Adrenal gland (tissue), 9 donors: ENCODE measurements at regions not wholly inside any gene's neighbourhood (a gene's known extent, or its start where the extent isn't known, plus 50 kb on each side); places are given as distances from the start of the nearest gene placed in this dataset.

Experiments used
- DNase-seq, 7 donors: peaks; one replicate each; pipeline ENCODE4 v3.0.0-alpha.2; 2019 to 2020
- H3K27ac ChIP-seq, 5 donors: fragments of 200-600 bp; sonication (generic) in 4 of 5; 1 replicate in 3 of 5; 2 replicates in 2 of 5; pipeline versions ENCODE4 v1.5.1 to v1.8.0; 2016 to 2020; ENCODE audit warnings: mild to moderate bottlenecking in 1 of 5
- H3K27me3 ChIP-seq: fragments of 200-600 bp; 2 replicates; pipeline ENCODE4 v1.8.0; 2021
- H3K36me3 ChIP-seq, 2 donors: fragments of 200-600 bp; replicated peaks in 1 of 2; 1 replicate in 1 of 2; 2 replicates in 1 of 2; pipeline versions ENCODE4 v1.5.1 to v1.8.0; 2018 to 2022
- H3K4me1 ChIP-seq, 2 donors: fragments of 200-600 bp; replicated peaks in 1 of 2; 1 replicate in 1 of 2; 2 replicates in 1 of 2; pipeline versions ENCODE4 v1.5.1 to v1.8.0; 2018 to 2021
- H3K4me3 ChIP-seq, 4 donors: fragments of 200-600 bp; sonication (generic) in 3 of 4; one replicate each; pipeline ENCODE4 v1.5.1; 2016 to 2018
- H3K9me3 ChIP-seq, 3 donors: fragments of 200-600 bp; sonication (generic) in 1 of 3; replicated peaks in 1 of 3; 1 replicate in 2 of 3; 2 replicates in 1 of 3; pipeline versions ENCODE4 v1.5.1 to v1.8.0; 2016 to 2021
- POLR2A ChIP-seq, 2 donors: fragments of 450-650 bp; IDR thresholded peaks; one replicate each; pipeline ENCODE4 v1.6.1; 2017; ENCODE audit warnings: antibody characterized with exemption in 2 of 2, mild to moderate bottlenecking in 2 of 2, moderate library complexity in 1 of 2
- WGBS, 4 donors: extraction: QIAGEN DNeasy Blood & Tissue Kit in 2 of 4; methylation state at CpG; one replicate each; pipeline versions ENCODE4 v1.1.5 to v1.1.7; 2013 to 2017; 5-methylcytosine and 5-hydroxymethylcytosine counted together
- intact Hi-C, 2 donors: fragments of 100-400 bp; cut with DNase I; formaldehyde crosslinking; loops; one replicate each; pipeline versions ENCODE4 v1.14.1 to v1.15.0; 2022 to 2023
- TF ChIP-seq, protein P1 (sequence below), 6 experiments: fragments of 450-650 bp in 4 of 6; fragments of 200-600 bp in 2 of 6; sonication (generic) in 1 of 6; IDR thresholded peaks; 1 replicate in 5 of 6; 2 replicates in 1 of 6; pipeline versions ENCODE4 v1.5.1 to v1.8.0; 2016 to 2021; ENCODE audit warnings: antibody characterized with exemption in 6 of 6, mild to moderate bottlenecking in 2 of 6, moderate library complexity in 1 of 6
- donor health status: healthy with polysubstance abuse.
- donor health status: Bipolar disorder and iron deficiency.
- donor health status: DM: yes; HTN: yes; CAD: no.
- donor health status: DM: no; HTN: no; CAD: no.
- donor health status: DM: no; HTN: no; CAD: no.

DNA sequence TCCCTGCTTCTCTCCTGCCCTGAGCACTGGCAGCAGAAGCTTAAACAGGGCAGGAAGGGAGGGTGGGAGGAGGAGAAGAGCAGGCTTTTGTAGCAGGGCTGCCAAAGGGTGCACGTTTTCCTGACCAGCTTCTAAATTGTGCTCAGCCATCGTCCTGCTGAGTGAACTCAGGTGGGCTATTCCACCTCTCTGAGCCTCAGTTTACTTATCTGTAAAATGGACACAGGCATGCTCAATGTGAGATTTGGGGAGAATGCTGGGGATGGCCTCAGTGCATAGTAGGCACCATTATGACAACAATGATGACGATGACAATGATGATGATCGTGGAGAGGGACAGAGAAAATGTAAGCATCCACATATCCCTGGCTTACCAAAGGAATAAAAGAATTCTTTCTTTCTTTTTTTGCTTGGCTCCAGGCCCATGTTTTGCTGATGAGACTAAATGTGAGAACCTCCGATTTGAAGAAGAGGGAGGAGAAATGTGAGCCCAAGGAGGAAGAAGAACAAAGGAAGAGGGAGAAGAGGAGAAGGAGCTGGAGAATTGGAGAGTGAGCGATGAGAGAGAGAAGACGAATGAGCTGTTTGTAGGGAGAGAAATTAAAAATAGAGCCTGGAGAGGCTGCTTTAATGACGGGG lies 105.5 kb upstream of the MYL2 start:
- 39 to 56% (median 46%) methylated on average over 8 of the region's 8 CpGs for WGBS, 4 donors
- intact Hi-C loops = loop anchor here in 1 of 2 donors (10.0 kb wide), 1 partner anchor 269 kb away; no protein-coding TSS in a partner anchor
- H3K4me3 ChIP-seq = no peak overlapping the region
- H3K4me1 ChIP-seq = no peaks in the 10 kb centered on the region
- no peaks in the 10 kb centered on the region for H3K9me3 ChIP-seq
- no peaks in the 10 kb centered on the region for H3K36me3 ChIP-seq
- H3K27ac ChIP-seq = no peak overlapping the region
- no peak for DNase-seq
- peaks cover 10% of the 10 kb centered on the region for H3K27me3 ChIP-seq
- no peak for TF ChIP-seq POLR2A (IDR thresholded peaks at IDR 0.05)
- TF ChIP-seq, protein P1, sequence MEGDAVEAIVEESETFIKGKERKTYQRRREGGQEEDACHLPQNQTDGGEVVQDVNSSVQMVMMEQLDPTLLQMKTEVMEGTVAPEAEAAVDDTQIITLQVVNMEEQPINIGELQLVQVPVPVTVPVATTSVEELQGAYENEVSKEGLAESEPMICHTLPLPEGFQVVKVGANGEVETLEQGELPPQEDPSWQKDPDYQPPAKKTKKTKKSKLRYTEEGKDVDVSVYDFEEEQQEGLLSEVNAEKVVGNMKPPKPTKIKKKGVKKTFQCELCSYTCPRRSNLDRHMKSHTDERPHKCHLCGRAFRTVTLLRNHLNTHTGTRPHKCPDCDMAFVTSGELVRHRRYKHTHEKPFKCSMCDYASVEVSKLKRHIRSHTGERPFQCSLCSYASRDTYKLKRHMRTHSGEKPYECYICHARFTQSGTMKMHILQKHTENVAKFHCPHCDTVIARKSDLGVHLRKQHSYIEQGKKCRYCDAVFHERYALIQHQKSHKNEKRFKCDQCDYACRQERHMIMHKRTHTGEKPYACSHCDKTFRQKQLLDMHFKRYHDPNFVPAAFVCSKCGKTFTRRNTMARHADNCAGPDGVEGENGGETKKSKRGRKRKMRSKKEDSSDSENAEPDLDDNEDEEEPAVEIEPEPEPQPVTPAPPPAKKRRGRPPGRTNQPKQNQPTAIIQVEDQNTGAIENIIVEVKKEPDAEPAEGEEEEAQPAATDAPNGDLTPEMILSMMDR (IDR thresholded peaks at IDR 0.05) = no peak

DNA sequence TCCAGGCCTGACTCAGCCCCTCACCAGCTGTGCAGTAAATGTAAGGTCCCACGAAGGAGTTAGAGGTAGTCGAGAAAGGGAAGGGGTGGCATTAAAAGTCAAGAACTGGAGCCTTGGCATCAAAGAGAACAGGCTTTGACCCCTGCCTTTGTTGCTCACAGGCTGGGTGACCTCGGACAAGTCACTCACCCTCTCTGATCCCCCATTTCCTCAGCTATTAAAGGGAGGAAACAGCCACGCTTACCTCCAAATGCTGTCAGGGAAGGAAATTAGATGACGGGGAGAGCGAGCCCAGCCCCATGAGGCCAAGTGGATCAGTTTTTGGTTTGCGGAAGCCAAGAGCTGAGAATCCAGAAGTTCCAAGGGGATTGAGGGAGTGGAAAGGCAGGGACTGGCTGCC lies 104.9 kb upstream of the MYL2 start:
- no peak for TF ChIP-seq POLR2A (IDR thresholded peaks at IDR 0.05)
- TF ChIP-seq, protein P1 (IDR thresholded peaks at IDR 0.05) = no peak
- 46 to 63% (median 55%) methylated on average over 7 of the region's 7 CpGs for WGBS, 4 donors
- intact Hi-C loops = loop anchor here in 1 of 2 donors (10.0 kb wide), 1 partner anchor 270 kb away; no protein-coding TSS in a partner anchor

DNA sequence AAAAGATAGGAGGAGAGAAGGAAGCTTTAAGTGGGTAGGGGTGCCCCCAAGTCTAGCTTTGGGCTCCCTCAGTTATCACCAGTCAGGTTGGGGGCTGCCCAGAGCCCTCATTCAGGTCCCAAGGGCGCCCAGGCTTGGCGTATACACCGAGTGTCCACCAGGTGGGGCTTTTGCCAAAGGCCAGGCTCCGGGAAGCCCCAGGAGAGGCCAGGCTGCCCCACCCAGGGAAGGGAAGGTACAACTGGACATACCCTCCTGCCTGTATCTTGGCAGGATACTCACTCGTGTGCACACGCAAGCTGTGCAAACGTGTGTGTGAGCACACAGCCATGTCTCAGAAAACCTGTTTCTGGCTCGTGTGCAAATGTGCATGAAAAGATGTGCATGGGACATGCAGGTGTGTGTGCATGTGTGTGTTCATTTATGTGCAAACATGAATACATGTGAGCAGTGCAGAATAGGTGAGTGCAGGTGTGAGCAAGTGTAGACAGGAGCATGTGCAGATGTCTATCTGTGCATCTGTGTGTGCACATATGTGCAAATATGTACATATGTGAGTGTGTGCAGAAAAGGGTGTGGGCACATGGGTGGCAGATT lies 103.9 kb upstream of the MYL2 start:
- Histone ChIP-seq H3K9me3 (no peaks in the 10 kb centered on the region), H3K4me3 (no peak overlapping the region), H3K27ac (no peak overlapping the region), H3K36me3 (no peaks in the 10 kb centered on the region), H3K27me3 (peaks cover 7% of the 10 kb centered on the region), H3K4me1 (no peaks in the 10 kb centered on the region)
- WGBS, 4 donors = 3 to 10% (median 4%) methylated on average over 7 to 8 of the region's 8 CpGs
- intact Hi-C loops = loop anchor here (5.0 to 10.0 kb wide), 2 partner anchors 270 to 288 kb away; no protein-coding TSS in a partner anchor
- DNase-seq = peak; percentile 33 to 70 (median 55)
- no peak for TF ChIP-seq POLR2A (IDR thresholded peaks at IDR 0.05)
- TF ChIP-seq, protein P1 (IDR thresholded peaks at IDR 0.05) = peak; percentile 50 to 79 (median 74)

More for the DNA sequence above, 104.9 kb upstream of the MYL2 start:
- Histone ChIP-seq H3K4me1 (no peaks in the 10 kb centered on the region), H3K27ac (no peak overlapping the region), H3K36me3 (no peaks in the 10 kb centered on the region), H3K9me3 (no peaks in the 10 kb centered on the region), H3K4me3 (no peak overlapping the region), H3K27me3 (peaks cover 7% of the 10 kb centered on the region)
- DNase-seq = no peak

DNA sequence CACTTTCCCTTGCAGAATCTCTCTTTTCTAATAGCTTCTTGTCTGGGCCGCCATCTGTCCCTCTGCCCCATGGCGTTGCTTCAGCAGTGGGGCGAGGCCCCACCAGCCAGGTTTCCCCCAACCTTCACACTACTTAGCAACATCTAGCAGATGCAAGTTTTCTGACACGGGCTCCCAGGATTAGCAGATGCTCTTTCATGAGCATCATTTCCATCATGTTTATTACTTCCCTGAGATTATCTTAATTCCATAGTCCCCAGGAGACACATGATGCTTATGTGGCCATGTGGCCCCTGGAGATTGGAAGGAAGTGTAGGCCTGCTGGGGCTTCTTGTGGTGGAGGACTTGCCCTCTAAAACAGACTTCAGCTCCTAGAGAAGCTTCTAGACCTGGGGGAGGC lies 102.0 kb upstream of the MYL2 start:
- no peak for DNase-seq
- TF ChIP-seq POLR2A (IDR thresholded peaks at IDR 0.05) = no peak
- TF ChIP-seq, protein P1 (IDR thresholded peaks at IDR 0.05) = no peak
- H3K27ac ChIP-seq = no peak overlapping the region
- no peaks in the 10 kb centered on the region for H3K36me3 ChIP-seq
- H3K4me3 ChIP-seq = no peak overlapping the region
- H3K27me3 ChIP-seq = peaks cover 7% of the 10 kb centered on the region
- 71 to 93% (median 83%) methylated on average over 4 of the region's 4 CpGs for WGBS, 4 donors
- no peaks in the 10 kb centered on the region for H3K9me3 ChIP-seq
- no peaks in the 10 kb centered on the region for H3K4me1 ChIP-seq
- intact Hi-C loops = loop anchor here (5.0 to 10.0 kb wide), 2 partner anchors 272 to 290 kb away; no protein-coding TSS in a partner anchor
